Osteoblast (primary cell): ENCODE measurements at regions not wholly inside any gene's neighbourhood (a gene's known extent, or its start where the extent isn't known, plus 50 kb on each side); places are given as distances from the start of the nearest gene placed in this dataset.
"Not testable (repeated sequence)": the region's sequence is repeated elsewhere in the genome, so short reads cannot be mapped to it uniquely, and the experiment has no call there.

Source experiments
- DNase-seq: peaks from one replicate; pipeline ENCODE4 v3.0.0; 2011; ENCODE audit warnings: low spot score, mixed read lengths; ENCODE audit not compliant: insufficient read length; ENCODE audit errors: missing footprints
- H2AFZ ChIP-seq: 2 replicates; pipeline ENCODE4 v1.6.0; 2011; ENCODE audit warnings: mild to moderate bottlenecking, low read length
- H3K27ac ChIP-seq: 2 replicates; pipeline ENCODE4 v1.5.1; 2011; ENCODE audit warnings: mild to moderate bottlenecking, low read depth, low read length, moderate library complexity
- H3K27me3 ChIP-seq: 2 replicates; pipeline ENCODE4 v1.6.0; 2012; ENCODE audit warnings: mild to moderate bottlenecking, control low read depth, inconsistent platforms, low read length, moderate library complexity; ENCODE audit not compliant: insufficient read depth
- H3K36me3 ChIP-seq: 2 replicates; pipeline ENCODE4 v1.5.1; 2011; ENCODE audit warnings: mild to moderate bottlenecking, low read length, control low read depth, moderate library complexity; ENCODE audit not compliant: insufficient read depth
- H3K4me1 ChIP-seq: 2 replicates; pipeline ENCODE4 v1.5.1; 2011; ENCODE audit warnings: mild to moderate bottlenecking, low read length, control low read depth, moderate library complexity; ENCODE audit not compliant: insufficient read depth
- H3K4me2 ChIP-seq: 2 replicates; pipeline ENCODE4 v1.6.0; 2011; ENCODE audit warnings: mild to moderate bottlenecking, low read length; ENCODE audit not compliant: insufficient read depth
- H3K4me3 ChIP-seq: fragments of 200-600 bp; sonication (generic); 3 replicates; pipeline ENCODE4 v1.5.1; 2012; ENCODE audit warnings: mild to moderate bottlenecking, low read length, inconsistent platforms; ENCODE audit not compliant: insufficient read depth
- H3K79me2 ChIP-seq: 2 replicates; pipeline ENCODE4 v1.6.0; 2012; ENCODE audit warnings: mild to moderate bottlenecking, low read length, control low read depth, inconsistent platforms; ENCODE audit not compliant: insufficient read depth
- H3K9me3 ChIP-seq: 2 replicates; pipeline ENCODE4 v1.5.1; 2011; ENCODE audit warnings: low read depth, low read length, control low read depth
- H4K20me1 ChIP-seq: 2 replicates; pipeline ENCODE4 v1.6.0; 2012; ENCODE audit warnings: mild to moderate bottlenecking, low read length, control low read depth; ENCODE audit not compliant: insufficient read depth
- TF ChIP-seq, protein P1 (sequence below): IDR thresholded peaks from 2 replicates; pipeline ENCODE4 v1.5.1; 2011; ENCODE audit warnings: mild to moderate bottlenecking, low read depth, low read length, moderate library complexity; ENCODE audit errors: extremely low read depth

DNA sequence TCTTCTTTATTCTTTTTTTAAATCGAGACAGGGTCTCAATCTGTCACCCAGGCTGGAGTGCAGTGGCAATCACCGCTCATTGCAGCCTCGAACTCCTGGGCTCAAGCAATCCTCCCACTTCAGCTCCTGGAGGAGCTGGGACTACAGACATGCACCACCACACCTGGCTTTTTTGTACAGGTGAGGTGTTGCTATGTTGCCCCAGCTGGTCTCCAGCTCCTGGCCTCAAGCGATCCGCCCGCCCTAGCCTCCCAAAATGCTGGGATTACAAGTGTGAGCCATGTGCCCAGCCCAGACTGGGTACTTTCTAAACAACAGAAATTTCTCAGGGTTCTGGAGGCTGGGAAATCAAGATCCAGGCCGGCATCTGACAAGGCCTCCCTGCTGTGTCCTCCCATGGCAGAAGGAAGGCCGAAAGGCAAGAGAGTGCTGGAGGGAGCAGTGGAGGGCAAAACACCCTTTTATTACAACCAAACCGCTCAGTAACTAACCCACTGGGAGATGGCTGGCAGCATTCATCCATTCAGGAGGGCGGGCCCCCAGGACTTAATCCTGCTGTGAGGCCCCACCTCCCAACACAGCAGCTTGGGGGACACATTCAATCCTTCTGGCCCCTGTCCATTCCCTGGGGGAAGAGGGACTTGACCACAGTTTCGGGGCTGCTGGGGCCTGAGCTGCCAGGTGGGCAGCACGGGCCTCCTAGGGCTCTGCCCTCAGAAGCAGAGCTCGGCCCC, 76.6 kb downstream of the KCNJ18 start:
- not testable (repeated sequence) for H3K36me3 ChIP-seq, H3K27me3 ChIP-seq, H3K4me1 ChIP-seq, H2AFZ ChIP-seq, H4K20me1 ChIP-seq, DNase-seq, H3K27ac ChIP-seq, H3K4me2 ChIP-seq, H3K79me2 ChIP-seq, H3K9me3 ChIP-seq, H3K4me3 ChIP-seq

DNA sequence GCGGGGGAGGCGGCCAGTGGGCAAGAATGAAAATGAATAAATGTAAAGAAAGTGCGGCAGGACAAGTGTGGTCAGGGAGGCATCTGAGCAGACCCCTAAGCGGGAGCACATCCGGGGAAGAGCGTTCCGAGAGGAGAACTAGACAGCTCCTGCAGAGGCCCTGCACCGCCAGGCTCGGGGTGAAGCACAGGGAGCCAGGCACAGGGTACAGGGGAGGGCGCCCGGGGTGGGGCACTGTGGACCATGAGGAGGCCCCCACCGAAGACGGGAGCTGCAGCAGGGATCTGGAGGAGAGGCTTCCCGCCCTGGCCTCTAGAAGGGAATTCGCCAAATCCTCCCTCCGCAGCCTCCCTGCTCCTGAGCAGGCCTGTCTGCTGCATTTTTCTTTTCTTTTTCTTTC, 77.5 kb downstream of the KCNJ18 start:
- not testable (repeated sequence) for H3K36me3 ChIP-seq, H3K4me1 ChIP-seq, H3K79me2 ChIP-seq, H2AFZ ChIP-seq, H4K20me1 ChIP-seq, H3K27me3 ChIP-seq, H3K4me3 ChIP-seq, H3K9me3 ChIP-seq, H3K27ac ChIP-seq, H3K4me2 ChIP-seq
- peak; percentile 49 for DNase-seq

DNA sequence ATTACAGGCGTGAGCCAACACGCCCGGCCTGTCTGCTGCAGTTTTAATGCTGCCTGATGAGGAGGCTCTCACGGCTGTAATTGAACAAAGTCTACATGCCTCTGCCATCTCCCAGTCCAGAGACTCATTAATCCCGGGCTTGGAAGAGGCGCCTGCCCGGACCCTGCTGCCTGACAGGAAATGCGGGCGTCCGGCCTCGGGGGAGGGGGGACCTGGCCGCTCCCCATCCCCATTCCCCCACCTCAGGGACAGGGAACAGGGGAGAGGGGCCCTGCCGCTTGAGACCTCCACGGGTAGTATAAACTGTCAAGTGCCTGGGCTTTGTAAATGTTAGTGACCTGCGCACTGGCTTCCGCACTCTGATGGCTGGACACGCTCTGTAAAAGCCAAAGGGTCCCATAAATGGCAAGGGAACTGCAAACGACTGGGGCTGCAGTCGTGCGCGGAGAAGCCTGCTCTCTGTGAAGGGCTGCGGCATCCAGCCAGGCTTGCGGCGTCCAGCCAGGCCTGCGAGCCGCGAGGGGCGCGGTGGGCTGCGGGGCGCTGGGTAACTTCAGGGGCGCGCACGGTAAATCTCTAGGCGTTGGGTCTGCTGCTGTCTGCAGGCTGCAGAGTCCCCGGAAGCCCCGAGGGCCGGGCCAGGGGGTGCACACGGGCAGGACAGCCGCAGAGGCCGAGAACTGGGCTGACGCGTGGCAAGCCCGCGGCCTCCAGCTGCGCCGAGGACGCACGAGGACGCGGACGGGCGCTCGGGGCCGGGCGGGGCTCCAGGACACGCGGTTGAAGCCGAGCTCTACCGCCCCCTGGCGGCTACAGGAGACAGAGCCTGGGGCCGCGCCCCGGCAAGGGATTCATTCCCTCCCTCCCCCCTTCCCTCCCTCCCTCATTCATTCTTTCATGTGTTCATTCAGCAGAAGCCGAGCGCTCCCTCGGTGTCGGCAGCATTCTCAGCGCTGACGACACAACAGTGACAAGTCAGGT, 78.4 kb downstream of the KCNJ18 start:
- H3K79me2 ChIP-seq, H3K27ac ChIP-seq, H2AFZ ChIP-seq, H4K20me1 ChIP-seq, H3K4me3 ChIP-seq, H3K27me3 ChIP-seq, H3K4me1 ChIP-seq, H3K4me2 ChIP-seq, DNase-seq, H3K9me3 ChIP-seq, H3K36me3 ChIP-seq: not testable (repeated sequence)

DNA sequence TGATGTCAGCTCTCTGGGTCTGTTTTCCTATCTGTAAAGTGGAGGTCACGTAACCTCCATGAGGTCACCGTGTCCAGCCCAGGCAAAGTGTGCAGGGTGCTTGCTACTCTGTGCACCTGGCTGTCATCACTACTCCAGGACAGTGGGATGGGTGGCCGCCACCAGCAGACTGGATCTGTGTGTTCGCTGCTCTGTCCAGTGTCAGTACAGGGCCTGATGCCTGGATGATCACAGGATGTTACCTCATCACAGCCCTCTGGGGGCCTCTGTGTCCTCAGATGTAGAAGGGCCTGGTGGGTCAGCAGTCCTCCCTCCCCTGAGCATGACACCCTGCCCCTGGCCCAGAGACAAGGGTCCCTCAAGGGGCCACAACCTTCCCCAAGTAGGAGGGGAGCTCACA, 80.0 kb downstream of the KCNJ18 start:
- no peak overlapping the region for H3K27ac ChIP-seq
- H4K20me1 ChIP-seq = no peaks in the 10 kb centered on the region
- H3K4me3 ChIP-seq = no peak overlapping the region
- H3K9me3 ChIP-seq = no peaks in the 10 kb centered on the region
- TF ChIP-seq, protein P1, sequence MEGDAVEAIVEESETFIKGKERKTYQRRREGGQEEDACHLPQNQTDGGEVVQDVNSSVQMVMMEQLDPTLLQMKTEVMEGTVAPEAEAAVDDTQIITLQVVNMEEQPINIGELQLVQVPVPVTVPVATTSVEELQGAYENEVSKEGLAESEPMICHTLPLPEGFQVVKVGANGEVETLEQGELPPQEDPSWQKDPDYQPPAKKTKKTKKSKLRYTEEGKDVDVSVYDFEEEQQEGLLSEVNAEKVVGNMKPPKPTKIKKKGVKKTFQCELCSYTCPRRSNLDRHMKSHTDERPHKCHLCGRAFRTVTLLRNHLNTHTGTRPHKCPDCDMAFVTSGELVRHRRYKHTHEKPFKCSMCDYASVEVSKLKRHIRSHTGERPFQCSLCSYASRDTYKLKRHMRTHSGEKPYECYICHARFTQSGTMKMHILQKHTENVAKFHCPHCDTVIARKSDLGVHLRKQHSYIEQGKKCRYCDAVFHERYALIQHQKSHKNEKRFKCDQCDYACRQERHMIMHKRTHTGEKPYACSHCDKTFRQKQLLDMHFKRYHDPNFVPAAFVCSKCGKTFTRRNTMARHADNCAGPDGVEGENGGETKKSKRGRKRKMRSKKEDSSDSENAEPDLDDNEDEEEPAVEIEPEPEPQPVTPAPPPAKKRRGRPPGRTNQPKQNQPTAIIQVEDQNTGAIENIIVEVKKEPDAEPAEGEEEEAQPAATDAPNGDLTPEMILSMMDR = no peak
- H3K4me2 ChIP-seq = no peak overlapping the region
- H3K27me3 ChIP-seq = no peaks in the 10 kb centered on the region
- H2AFZ ChIP-seq = no peak overlapping the region
- no peaks in the 10 kb centered on the region for H3K79me2 ChIP-seq
- no peaks in the 10 kb centered on the region for H3K4me1 ChIP-seq
- DNase-seq = no peak
- H3K36me3 ChIP-seq = no peaks in the 10 kb centered on the region

DNA sequence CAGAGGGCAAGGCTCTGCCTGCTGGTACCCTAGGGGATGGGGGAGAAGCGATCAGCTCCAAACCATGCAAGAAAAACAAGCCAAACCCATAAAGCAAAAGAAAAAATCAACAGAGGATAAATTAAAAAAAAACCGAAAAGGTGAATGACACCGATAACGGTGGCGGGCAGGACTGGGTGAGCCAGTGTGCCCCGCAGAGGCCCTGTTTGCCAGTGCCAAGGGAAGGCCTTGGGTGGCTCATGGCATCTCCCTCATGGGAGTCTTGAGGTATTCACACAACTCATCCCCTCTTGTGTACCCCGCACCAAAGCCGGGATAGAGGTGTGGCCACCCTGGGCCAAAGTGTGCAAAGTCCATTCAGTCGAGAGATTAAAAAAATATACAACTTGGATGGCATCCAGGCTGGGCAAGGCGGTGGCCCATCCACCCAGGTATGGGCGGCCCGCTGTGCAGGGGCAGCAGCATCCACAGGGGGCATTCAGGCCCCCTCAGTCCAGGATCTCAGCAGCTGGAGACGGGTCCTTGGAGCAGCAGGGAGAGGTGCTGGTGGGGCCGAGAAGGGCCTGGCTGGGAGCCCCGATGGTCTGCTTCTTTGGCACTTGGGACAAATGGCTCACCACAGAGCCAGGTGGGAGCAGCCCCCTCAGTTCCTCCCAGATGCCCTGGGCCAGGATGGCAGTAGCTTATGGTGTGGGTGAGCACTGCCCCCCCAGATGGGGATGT, 80.8 kb downstream of the KCNJ18 start:
- not testable (repeated sequence) for H3K4me3 ChIP-seq, H3K27me3 ChIP-seq, H3K79me2 ChIP-seq, H3K4me1 ChIP-seq, H3K27ac ChIP-seq, H4K20me1 ChIP-seq, H3K36me3 ChIP-seq, DNase-seq, H3K4me2 ChIP-seq, H2AFZ ChIP-seq, H3K9me3 ChIP-seq
